ENCODE measurements at regions not wholly inside any gene's neighbourhood (a gene's known extent, or its start where the extent isn't known, plus 50 kb on each side); places are given as distances from the start of the nearest gene placed in this dataset.

DNA sequence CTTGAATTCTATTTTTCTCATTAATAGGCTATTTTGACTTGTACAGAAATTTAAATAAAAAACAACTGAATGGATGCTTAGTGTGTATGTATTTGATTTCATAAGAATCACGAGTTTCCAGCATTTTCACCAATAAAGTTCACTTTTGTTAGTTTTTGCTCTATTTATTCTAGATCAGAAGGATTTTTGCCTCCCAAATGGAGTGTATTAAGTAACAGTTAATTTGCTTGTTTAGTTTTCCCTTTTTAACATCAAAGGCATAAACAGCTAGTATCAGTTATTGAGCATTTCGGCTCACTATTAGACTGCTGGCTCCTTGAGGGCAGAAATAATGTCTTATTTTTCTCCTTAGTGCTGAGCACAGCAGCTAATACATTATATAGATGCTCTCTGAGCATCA is 414.1 kb downstream of the FGF9 start:
- POLR2A ChIA-PET (ENCODE audit: partially characterized antibody): no interaction called here
- no peak for FAIRE-seq
- CTCF ChIA-PET (ENCODE audit: partially characterized antibody): interaction anchor here (0.6 to 0.9 kb wide), 2 partner anchors 14 to 70 kb away, joined by 3 read pairs; no protein-coding TSS in a partner anchor
- TF ChIP-seq SP1 (IDR thresholded peaks at IDR 0.05; ENCODE audit: low read depth, low read length): no peak
- TF ChIP-seq SIN3A (conservative IDR thresholded peaks at IDR 0.05 in 1 of 2, IDR thresholded peaks at IDR 0.05 in 1 of 2; ENCODE audit: low read depth in 1 of 2, low read length in 2 of 2): no peak
- TF ChIP-seq RAD21 (IDR thresholded peaks at IDR 0.05 in 1 of 2, conservative IDR thresholded peaks at IDR 0.05 in 1 of 2; ENCODE audit: low read depth in 2 of 2, low read length in 2 of 2): no peak
- TF ChIP-seq, protein P1, sequence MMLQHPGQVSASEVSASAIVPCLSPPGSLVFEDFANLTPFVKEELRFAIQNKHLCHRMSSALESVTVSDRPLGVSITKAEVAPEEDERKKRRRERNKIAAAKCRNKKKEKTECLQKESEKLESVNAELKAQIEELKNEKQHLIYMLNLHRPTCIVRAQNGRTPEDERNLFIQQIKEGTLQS (IDR thresholded peaks at IDR 0.05; ENCODE audit: insufficient read depth, low read depth, low read length): no peak
- TF ChIP-seq SP2 (IDR thresholded peaks at IDR 0.05; ENCODE audit: low read length): no peak

More for the DNA sequence above, 414.1 kb downstream of the FGF9 start:
- H3K23me2 ChIP-seq (ENCODE audit: low read depth, low read length): no peaks in the 10 kb centered on the region
- no peaks in the 10 kb centered on the region for H3K4me1 ChIP-seq (replicated peaks in 1 of 4; ENCODE audit: control insufficient read depth in 3 of 4, insufficient read depth in 4 of 4, low read length in 3 of 4)
- peaks cover 0 to 2% of the 10 kb centered on the region in 2 experiments for H4K20me1 ChIP-seq (replicated peaks in 1 of 2; ENCODE audit: control insufficient read depth in 1 of 2, insufficient read depth in 2 of 2, low read length in 2 of 2)
- H2BK12ac ChIP-seq (ENCODE audit: low read depth, low read length): no peak overlapping the region
- H3K23ac ChIP-seq (ENCODE audit: insufficient read length): no peak overlapping the region
- H3K79me1 ChIP-seq (ENCODE audit: low read depth, low read length): no peaks in the 10 kb centered on the region
- H3K27me3 ChIP-seq (replicated peaks in 1 of 4; ENCODE audit: control insufficient read depth in 3 of 4, extremely low read depth in 1 of 4, insufficient read depth in 3 of 4, low read length in 3 of 4): peaks cover 1 to 14% (median 5%) of the 10 kb centered on the region in 4 experiments
- H3K27ac ChIP-seq (ENCODE audit: low read depth, low read length): no peak overlapping the region
- H3K4me2 ChIP-seq (ENCODE audit: insufficient read depth in 1 of 2, low read depth in 2 of 2, low read length in 2 of 2): no peak overlapping the region
- DNase-seq (ENCODE audit: low read depth in 1 of 2, low spot score in 2 of 2): no peak
- H3K56ac ChIP-seq (replicated peaks; ENCODE audit: insufficient read length, low read depth, low read length): no peak overlapping the region
- H3K9ac ChIP-seq (replicated peaks in 1 of 4; ENCODE audit: extremely low read depth in 1 of 4, low read depth in 3 of 4, low read length in 3 of 4): no peak overlapping the region
- H2AFZ ChIP-seq (ENCODE audit: low read length): no peak overlapping the region
- no peak overlapping the region for H3K18ac ChIP-seq (ENCODE audit: extremely low read depth, low read length)
- 83% methylated on average over 2 of the region's 2 CpGs; no CpG with 5 or more reads in 1 of the 2 experiments for WGBS, 2 experiments (ENCODE audit: extremely low coverage in 1 of 2, insufficient coverage in 1 of 2, insufficient read length in 1 of 2, insufficient replicate concordance in 2 of 2, low coverage in 1 of 2, low lambda C conversion rate in 2 of 2, missing lambda C conversion rate in 1 of 2)
- no peak overlapping the region for H3K4ac ChIP-seq (replicated peaks; ENCODE audit: insufficient read length, low read depth, low read length)
- H3K4me3 ChIP-seq (ENCODE audit: extremely low read depth in 1 of 4, insufficient read depth in 2 of 4, low read depth in 3 of 4, low read length in 4 of 4): no peak overlapping the region
- no peak overlapping the region for H2BK15ac ChIP-seq (ENCODE audit: low read length)
- H3K36me3 ChIP-seq (ENCODE audit: control insufficient read depth in 2 of 4, insufficient read depth in 4 of 4, low read length in 3 of 4): no peaks in the 10 kb centered on the region
- H3K79me2 ChIP-seq (ENCODE audit: control insufficient read depth in 1 of 2, insufficient read depth in 2 of 2, low read length in 2 of 2): no peaks in the 10 kb centered on the region
- no peak overlapping the region for H4K5ac ChIP-seq (ENCODE audit: insufficient read length, low read depth, low read length)
- H2AK5ac ChIP-seq (ENCODE audit: low read depth, low read length): no peak overlapping the region
- H4K8ac ChIP-seq (ENCODE audit: extremely low read depth, insufficient read depth, low read length): no peak overlapping the region
- H2BK120ac ChIP-seq (replicated peaks; ENCODE audit: low read depth, low read length): no peak overlapping the region
- H3K14ac ChIP-seq (ENCODE audit: insufficient read length): no peak overlapping the region
- no peaks in the 10 kb centered on the region for H3K9me3 ChIP-seq (ENCODE audit: insufficient read depth in 2 of 2, low read depth in 1 of 2, low read length in 1 of 2)
- H2BK20ac ChIP-seq (ENCODE audit: low read length): no peak overlapping the region
- H4K91ac ChIP-seq (replicated peaks; ENCODE audit: insufficient read length, low read length): no peak overlapping the region
- H2BK5ac ChIP-seq (ENCODE audit: low read depth, low read length): no peak overlapping the region
